ENCODE measurements at regions not wholly inside any gene's neighbourhood (a gene's known extent, or its start where the extent isn't known, plus 50 kb on each side); places are given as distances from the start of the nearest gene placed in this dataset.

- no peak for TF ChIP-seq EZH2 (IDR thresholded peaks at IDR 0.05; ENCODE audit: borderline replicate concordance, low read depth, low read length, severe bottlenecking)
- TF ChIP-seq CTCF (IDR thresholded peaks at IDR 0.05; ENCODE audit: borderline replicate concordance, extremely low read depth, low read length, poor library complexity, severe bottlenecking), result peak; percentile 20
These were observed 169.2 kb upstream of the ATP6AP2 start for GRCh38 chrX:40411340-40412111.
